GM23338 (cell line): ENCODE measurements at regions not wholly inside any gene's neighbourhood (a gene's known extent, or its start where the extent isn't known, plus 50 kb on each side); places are given as distances from the start of the nearest gene placed in this dataset.

ENCODE experiments used
- CREB1 ChIP-seq: fragments of 250-450 bp; sonication (Bioruptor Pico); IDR thresholded peaks from 2 replicates; pipeline ENCODE4 v1.5.0; 2020; ENCODE audit warnings: low read depth, mild to moderate bottlenecking, moderate library complexity
- EZH2 ChIP-seq: fragments of 200-600 bp; sonication (generic); IDR thresholded peaks from one replicate; pipeline ENCODE4 v1.8.0; 2017; ENCODE audit warnings: antibody characterized with exemption, mild to moderate bottlenecking, low read depth; ENCODE audit not compliant: unreplicated experiment
- EZH2phosphoT487 ChIP-seq: fragments of 200-600 bp; sonication (generic); IDR thresholded peaks from one replicate; pipeline ENCODE4 v1.8.1; 2018; ENCODE audit warnings: antibody characterized with exemption; ENCODE audit not compliant: unreplicated experiment
- JUNB ChIP-seq: IDR thresholded peaks from one replicate; pipeline ENCODE4 v1.6.1; 2016; ENCODE audit warnings: antibody characterized with exemption; ENCODE audit not compliant: unreplicated experiment
- NANOG ChIP-seq: IDR thresholded peaks from 2 replicates; pipeline ENCODE4 v1.6.1; 2016; ENCODE audit warnings: antibody characterized with exemption, borderline replicate concordance
- POLR2AphosphoS5 ChIP-seq: IDR thresholded peaks from 2 replicates; pipeline ENCODE4 v1.6.1; 2016; ENCODE audit warnings: antibody characterized with exemption, low read depth
- STAT1 ChIP-seq: IDR thresholded peaks from one replicate; pipeline ENCODE4 v1.6.1; 2016; ENCODE audit warnings: antibody characterized with exemption; ENCODE audit not compliant: unreplicated experiment
- ZNF114 ChIP-seq: fragments of 250-450 bp; sonication (Bioruptor Pico); IDR thresholded peaks from 2 replicates; pipeline ENCODE4 v1.5.0; 2020; ENCODE audit warnings: mild to moderate bottlenecking, moderate library complexity
- ZNF331 ChIP-seq: fragments of 250-450 bp; sonication (Bioruptor Pico); IDR thresholded peaks from 2 replicates; pipeline ENCODE4 v1.5.0; 2020; ENCODE audit warnings: low read depth, mild to moderate bottlenecking, moderate library complexity
- TF ChIP-seq, protein P1 (sequence below), 2 experiments: fragments of 200-600 bp in 1 of 2; sonication (generic) in 1 of 2; conservative IDR thresholded peaks; 2 replicates each; pipeline versions ENCODE4 v1.5.1 to v1.6.1; 2016 to 2017; ENCODE audit warnings: antibody characterized with exemption in 2 of 2, low read depth in 2 of 2, mild to moderate bottlenecking in 2 of 2, moderate library complexity in 1 of 2
- TF ChIP-seq, protein P2 (sequence below): IDR thresholded peaks from one replicate; pipeline ENCODE4 v1.6.1; 2018; ENCODE audit warnings: antibody characterized with exemption; ENCODE audit not compliant: unreplicated experiment
- TF ChIP-seq, protein P3 (sequence below): IDR thresholded peaks from 2 replicates; pipeline ENCODE4 v1.6.1; 2016; ENCODE audit warnings: antibody characterized with exemption
- TF ChIP-seq, protein P4 (sequence below): fragments of 250-450 bp; sonication (Bioruptor Pico); IDR thresholded peaks from 2 replicates; pipeline ENCODE4 v1.5.0; 2020; ENCODE audit warnings: mild to moderate bottlenecking, moderate library complexity

DNA sequence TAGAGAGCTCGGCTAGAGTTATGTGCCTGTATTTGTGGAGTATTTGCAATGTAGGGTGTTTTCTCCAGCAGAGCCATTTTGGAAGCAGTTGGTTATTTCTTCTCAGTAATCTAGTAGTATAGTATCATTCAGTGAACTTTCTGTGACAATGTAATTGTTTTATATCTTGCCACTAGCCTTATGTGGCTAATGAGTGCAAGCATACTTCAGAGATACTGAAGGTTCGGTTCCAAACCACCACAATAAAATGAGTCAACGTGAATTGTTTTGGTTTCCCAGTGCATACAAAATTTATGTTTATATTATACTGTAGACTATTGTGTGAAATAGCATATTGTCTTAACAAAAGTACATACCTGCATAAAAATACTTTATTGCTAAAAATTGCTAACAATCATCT, 286.9 kb upstream of the TBL1XR1 start:
- TF ChIP-seq, protein P1, sequence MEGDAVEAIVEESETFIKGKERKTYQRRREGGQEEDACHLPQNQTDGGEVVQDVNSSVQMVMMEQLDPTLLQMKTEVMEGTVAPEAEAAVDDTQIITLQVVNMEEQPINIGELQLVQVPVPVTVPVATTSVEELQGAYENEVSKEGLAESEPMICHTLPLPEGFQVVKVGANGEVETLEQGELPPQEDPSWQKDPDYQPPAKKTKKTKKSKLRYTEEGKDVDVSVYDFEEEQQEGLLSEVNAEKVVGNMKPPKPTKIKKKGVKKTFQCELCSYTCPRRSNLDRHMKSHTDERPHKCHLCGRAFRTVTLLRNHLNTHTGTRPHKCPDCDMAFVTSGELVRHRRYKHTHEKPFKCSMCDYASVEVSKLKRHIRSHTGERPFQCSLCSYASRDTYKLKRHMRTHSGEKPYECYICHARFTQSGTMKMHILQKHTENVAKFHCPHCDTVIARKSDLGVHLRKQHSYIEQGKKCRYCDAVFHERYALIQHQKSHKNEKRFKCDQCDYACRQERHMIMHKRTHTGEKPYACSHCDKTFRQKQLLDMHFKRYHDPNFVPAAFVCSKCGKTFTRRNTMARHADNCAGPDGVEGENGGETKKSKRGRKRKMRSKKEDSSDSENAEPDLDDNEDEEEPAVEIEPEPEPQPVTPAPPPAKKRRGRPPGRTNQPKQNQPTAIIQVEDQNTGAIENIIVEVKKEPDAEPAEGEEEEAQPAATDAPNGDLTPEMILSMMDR (conservative IDR thresholded peaks at IDR 0.05; ENCODE audit: low read depth in 2 of 2) = no peak
- TF ChIP-seq POLR2AphosphoS5 (no peak), ZNF331 (CRISPR knock-in tag) (no peak), EZH2phosphoT487 (no peak), CREB1 (no peak), EZH2 (no peak), JUNB (no peak), STAT1 (no peak), NANOG (no peak), ZNF114 (CRISPR knock-in tag) (no peak)
- TF ChIP-seq, protein P2, sequence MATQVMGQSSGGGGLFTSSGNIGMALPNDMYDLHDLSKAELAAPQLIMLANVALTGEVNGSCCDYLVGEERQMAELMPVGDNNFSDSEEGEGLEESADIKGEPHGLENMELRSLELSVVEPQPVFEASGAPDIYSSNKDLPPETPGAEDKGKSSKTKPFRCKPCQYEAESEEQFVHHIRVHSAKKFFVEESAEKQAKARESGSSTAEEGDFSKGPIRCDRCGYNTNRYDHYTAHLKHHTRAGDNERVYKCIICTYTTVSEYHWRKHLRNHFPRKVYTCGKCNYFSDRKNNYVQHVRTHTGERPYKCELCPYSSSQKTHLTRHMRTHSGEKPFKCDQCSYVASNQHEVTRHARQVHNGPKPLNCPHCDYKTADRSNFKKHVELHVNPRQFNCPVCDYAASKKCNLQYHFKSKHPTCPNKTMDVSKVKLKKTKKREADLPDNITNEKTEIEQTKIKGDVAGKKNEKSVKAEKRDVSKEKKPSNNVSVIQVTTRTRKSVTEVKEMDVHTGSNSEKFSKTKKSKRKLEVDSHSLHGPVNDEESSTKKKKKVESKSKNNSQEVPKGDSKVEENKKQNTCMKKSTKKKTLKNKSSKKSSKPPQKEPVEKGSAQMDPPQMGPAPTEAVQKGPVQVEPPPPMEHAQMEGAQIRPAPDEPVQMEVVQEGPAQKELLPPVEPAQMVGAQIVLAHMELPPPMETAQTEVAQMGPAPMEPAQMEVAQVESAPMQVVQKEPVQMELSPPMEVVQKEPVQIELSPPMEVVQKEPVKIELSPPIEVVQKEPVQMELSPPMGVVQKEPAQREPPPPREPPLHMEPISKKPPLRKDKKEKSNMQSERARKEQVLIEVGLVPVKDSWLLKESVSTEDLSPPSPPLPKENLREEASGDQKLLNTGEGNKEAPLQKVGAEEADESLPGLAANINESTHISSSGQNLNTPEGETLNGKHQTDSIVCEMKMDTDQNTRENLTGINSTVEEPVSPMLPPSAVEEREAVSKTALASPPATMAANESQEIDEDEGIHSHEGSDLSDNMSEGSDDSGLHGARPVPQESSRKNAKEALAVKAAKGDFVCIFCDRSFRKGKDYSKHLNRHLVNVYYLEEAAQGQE = no peak
- TF ChIP-seq, protein P3, sequence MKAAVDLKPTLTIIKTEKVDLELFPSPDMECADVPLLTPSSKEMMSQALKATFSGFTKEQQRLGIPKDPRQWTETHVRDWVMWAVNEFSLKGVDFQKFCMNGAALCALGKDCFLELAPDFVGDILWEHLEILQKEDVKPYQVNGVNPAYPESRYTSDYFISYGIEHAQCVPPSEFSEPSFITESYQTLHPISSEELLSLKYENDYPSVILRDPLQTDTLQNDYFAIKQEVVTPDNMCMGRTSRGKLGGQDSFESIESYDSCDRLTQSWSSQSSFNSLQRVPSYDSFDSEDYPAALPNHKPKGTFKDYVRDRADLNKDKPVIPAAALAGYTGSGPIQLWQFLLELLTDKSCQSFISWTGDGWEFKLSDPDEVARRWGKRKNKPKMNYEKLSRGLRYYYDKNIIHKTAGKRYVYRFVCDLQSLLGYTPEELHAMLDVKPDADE = no peak
- TF ChIP-seq, protein P4, sequence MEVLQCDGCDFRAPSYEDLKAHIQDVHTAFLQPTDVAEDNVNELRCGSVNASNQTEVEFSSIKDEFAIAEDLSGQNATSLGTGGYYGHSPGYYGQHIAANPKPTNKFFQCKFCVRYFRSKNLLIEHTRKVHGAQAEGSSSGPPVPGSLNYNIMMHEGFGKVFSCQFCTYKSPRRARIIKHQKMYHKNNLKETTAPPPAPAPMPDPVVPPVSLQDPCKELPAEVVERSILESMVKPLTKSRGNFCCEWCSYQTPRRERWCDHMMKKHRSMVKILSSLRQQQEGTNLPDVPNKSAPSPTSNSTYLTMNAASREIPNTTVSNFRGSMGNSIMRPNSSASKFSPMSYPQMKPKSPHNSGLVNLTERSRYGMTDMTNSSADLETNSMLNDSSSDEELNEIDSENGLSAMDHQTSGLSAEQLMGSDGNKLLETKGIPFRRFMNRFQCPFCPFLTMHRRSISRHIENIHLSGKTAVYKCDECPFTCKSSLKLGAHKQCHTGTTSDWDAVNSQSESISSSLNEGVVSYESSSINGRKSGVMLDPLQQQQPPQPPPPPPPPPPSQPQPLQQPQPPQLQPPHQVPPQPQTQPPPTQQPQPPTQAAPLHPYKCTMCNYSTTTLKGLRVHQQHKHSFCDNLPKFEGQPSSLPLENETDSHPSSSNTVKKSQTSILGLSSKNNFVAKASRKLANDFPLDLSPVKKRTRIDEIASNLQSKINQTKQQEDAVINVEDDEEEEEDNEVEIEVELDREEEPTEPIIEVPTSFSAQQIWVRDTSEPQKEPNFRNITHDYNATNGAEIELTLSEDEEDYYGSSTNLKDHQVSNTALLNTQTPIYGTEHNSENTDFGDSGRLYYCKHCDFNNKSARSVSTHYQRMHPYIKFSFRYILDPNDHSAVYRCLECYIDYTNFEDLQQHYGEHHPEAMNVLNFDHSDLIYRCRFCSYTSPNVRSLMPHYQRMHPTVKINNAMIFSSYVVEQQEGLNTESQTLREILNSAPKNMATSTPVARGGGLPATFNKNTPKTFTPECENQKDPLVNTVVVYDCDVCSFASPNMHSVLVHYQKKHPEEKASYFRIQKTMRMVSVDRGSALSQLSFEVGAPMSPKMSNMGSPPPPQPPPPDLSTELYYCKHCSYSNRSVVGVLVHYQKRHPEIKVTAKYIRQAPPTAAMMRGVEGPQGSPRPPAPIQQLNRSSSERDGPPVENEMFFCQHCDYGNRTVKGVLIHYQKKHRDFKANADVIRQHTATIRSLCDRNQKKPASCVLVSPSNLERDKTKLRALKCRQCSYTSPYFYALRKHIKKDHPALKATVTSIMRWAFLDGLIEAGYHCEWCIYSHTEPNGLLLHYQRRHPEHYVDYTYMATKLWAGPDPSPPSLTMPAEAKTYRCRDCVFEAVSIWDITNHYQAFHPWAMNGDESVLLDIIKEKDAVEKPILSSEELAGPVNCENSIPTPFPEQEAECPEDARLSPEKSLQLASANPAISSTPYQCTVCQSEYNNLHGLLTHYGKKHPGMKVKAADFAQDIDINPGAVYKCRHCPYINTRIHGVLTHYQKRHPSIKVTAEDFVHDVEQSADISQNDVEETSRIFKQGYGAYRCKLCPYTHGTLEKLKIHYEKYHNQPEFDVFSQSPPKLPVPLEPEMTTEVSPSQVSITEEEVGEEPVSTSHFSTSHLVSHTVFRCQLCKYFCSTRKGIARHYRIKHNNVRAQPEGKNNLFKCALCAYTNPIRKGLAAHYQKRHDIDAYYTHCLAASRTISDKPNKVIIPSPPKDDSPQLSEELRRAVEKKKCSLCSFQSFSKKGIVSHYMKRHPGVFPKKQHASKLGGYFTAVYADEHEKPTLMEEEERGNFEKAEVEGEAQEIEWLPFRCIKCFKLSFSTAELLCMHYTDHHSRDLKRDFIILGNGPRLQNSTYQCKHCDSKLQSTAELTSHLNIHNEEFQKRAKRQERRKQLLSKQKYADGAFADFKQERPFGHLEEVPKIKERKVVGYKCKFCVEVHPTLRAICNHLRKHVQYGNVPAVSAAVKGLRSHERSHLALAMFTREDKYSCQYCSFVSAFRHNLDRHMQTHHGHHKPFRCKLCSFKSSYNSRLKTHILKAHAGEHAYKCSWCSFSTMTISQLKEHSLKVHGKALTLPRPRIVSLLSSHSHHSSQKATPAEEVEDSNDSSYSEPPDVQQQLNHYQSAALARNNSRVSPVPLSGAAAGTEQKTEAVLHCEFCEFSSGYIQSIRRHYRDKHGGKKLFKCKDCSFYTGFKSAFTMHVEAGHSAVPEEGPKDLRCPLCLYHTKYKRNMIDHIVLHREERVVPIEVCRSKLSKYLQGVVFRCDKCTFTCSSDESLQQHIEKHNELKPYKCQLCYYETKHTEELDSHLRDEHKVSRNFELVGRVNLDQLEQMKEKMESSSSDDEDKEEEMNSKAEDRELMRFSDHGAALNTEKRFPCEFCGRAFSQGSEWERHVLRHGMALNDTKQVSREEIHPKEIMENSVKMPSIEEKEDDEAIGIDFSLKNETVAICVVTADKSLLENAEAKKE (CRISPR knock-in tag) = no peak
